Mucosa of rectum (tissue), 2 donors: ENCODE measurements at regions not wholly inside any gene's neighbourhood (a gene's known extent, or its start where the extent isn't known, plus 50 kb on each side); places are given as distances from the start of the nearest gene placed in this dataset.

ENCODE experiments used
- H3K27ac ChIP-seq, 2 donors: one replicate each; pipeline ENCODE4 v1.7.0; 2013; ENCODE audit warnings: inconsistent platforms in 2 of 2, low read depth in 2 of 2, low read length in 2 of 2
- H3K27me3 ChIP-seq, 2 donors: one replicate each; pipeline ENCODE4 v1.7.0; 2013; ENCODE audit warnings: low read length in 2 of 2; ENCODE audit not compliant: control insufficient read depth in 2 of 2, insufficient read depth in 2 of 2
- H3K36me3 ChIP-seq, 2 donors: one replicate each; pipeline ENCODE4 v1.7.0; 2013; ENCODE audit warnings: low read length in 2 of 2; ENCODE audit not compliant: control insufficient read depth in 2 of 2, insufficient read depth in 2 of 2
- H3K4me1 ChIP-seq, 2 donors: one replicate each; pipeline ENCODE4 v1.7.0; 2013; ENCODE audit warnings: low read length in 2 of 2, mild to moderate bottlenecking in 1 of 2; ENCODE audit not compliant: control insufficient read depth in 2 of 2, insufficient read depth in 2 of 2
- H3K4me3 ChIP-seq, 2 donors: one replicate each; pipeline ENCODE4 v1.7.0; 2013; ENCODE audit warnings: low read length in 2 of 2
- H3K9ac ChIP-seq, 2 donors: one replicate each; pipeline ENCODE4 v1.7.0; 2013; ENCODE audit warnings: low read length in 2 of 2, low read depth in 1 of 2, mild to moderate bottlenecking in 1 of 2
- H3K9me3 ChIP-seq, 2 donors: one replicate each; pipeline ENCODE4 v1.7.0; 2013; ENCODE audit warnings: low read length in 2 of 2; ENCODE audit not compliant: control insufficient read depth in 2 of 2
- donor health status: healthy.
- donor health status: Normal muscosa, but diverticular disease.

DNA sequence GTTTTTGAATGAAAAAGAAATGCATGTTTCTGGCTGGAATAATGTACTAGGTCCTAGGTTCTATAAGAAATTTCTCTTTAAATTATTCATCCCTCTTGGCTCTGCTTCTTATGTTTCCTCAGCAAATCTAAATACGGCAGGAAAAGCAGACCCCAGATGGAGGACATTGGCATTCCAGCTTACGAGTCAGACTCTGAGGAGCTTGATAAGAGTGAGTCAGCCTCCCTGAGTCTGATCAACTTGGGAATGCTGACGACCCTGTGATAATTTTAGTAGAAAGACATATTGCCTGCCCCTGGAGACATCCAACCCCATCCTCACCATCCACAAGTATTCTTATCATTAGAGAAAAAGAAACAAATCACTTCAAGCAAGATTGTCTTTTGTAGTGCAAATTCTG is 509.7 kb upstream of the MARCKS start:
- no peak overlapping the region for H3K9ac ChIP-seq
- peaks cover 0 to 11% of the 10 kb centered on the region in 2 donors for H3K4me1 ChIP-seq
- H3K36me3 ChIP-seq, result no peaks in the 10 kb centered on the region
- H3K4me3 ChIP-seq, result no peak overlapping the region
- no peak overlapping the region for H3K27ac ChIP-seq
- no peaks in the 10 kb centered on the region for H3K9me3 ChIP-seq
- no peaks in the 10 kb centered on the region for H3K27me3 ChIP-seq

DNA sequence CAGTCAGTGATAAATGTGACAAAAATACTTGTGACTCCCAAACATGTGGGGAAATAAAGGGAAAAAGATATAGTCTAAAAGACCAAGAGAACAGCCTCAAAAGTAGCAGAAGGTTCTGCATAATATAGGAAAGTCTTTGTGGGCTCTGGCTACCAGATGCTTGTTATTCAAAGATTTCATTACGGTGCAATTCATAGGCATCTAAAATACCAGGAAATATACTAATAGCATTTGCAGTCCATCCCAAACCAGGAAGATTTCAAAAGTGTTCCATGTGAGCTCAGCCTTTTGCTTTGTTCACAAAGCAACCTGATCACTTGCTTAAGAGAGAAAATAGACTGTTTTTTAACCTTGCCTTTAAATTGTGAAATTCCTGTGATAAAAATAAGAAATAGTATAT is 506.7 kb upstream of the MARCKS start:
- Histone ChIP-seq H3K27me3 (no peaks in the 10 kb centered on the region), H3K4me1 (peaks cover 0 to 15% of the 10 kb centered on the region in 2 donors), H3K36me3 (no peaks in the 10 kb centered on the region), H3K27ac (no peak overlapping the region), H3K9me3 (no peaks in the 10 kb centered on the region), H3K4me3 (no peak overlapping the region), H3K9ac (no peak overlapping the region)

DNA sequence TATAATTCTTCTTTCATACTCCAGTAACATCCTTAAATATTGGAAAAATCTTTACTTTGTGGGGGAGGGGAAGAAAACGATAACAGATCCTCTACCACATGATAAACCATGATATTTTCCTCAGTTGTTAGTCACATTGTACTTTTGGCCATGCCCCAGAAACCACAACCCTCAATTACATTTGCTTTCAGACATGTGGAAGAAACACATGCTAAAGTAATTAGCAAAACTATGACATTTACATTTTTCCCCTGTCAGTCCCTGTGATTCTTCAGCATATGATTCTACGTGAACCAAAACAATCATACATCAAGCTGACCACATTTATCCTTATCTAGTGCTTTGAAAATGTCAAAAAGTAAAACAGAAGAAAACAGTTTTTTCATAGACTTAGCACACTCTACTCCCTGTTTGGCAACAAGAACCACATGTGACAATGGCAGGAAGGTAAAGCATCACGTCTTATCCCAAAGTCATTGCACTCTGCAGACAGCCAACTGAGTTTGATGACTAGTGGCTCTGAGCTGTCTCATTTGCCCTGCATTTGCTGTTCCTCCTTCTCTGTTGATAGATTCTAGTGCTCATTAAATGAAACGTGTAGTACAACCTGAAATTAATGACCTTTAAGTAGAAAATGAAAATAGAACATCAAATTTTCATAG is 505.8 kb upstream of the MARCKS start:
- Histone ChIP-seq H3K4me1 (peaks cover 0 to 15% of the 10 kb centered on the region in 2 donors), H3K4me3 (no peak overlapping the region), H3K9ac (no peak overlapping the region), H3K27me3 (no peaks in the 10 kb centered on the region), H3K9me3 (no peaks in the 10 kb centered on the region), H3K27ac (no peak overlapping the region), H3K36me3 (no peaks in the 10 kb centered on the region)

DNA sequence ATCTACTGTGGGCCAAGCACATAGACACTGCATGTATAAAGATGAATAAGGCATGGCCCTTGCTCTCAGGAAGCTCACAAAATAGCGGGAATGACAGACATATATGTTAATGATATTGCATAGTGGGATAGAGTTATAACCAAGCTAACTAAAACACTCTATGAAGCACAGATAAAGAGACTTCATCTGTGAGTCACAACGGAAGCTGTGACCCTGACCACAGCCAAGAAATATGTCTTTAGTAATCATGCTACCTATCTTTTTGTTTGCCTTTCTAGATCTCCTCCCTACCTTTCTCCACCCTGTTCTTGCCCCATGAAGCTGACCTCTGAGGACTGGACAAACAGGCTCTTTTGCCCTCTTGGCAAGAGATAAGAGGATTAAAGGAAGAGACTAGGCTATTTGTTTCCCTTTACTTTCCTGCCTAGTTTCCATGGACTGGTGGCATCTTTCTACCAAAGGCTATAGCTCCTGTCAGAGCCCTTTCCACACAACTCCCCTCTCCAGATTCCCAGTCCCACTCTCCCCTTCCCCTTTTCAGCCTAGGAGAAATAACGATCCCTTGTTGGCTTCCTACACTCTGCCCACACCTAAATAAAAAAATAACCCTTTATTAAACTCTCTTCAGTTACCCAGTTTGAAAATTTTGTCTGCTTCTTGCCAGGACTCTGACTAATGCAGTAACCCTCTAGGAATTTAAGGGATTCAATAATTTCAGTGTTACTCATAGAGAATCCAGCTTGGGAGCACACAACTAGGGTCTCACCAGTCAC is 504.9 kb upstream of the MARCKS start:
- Histone ChIP-seq H3K4me3 (no peak overlapping the region), H3K36me3 (no peaks in the 10 kb centered on the region), H3K4me1 (peaks cover 0 to 15% of the 10 kb centered on the region in 2 donors), H3K9ac (no peak overlapping the region), H3K9me3 (no peaks in the 10 kb centered on the region), H3K27me3 (no peaks in the 10 kb centered on the region), H3K27ac (no peak overlapping the region)

DNA sequence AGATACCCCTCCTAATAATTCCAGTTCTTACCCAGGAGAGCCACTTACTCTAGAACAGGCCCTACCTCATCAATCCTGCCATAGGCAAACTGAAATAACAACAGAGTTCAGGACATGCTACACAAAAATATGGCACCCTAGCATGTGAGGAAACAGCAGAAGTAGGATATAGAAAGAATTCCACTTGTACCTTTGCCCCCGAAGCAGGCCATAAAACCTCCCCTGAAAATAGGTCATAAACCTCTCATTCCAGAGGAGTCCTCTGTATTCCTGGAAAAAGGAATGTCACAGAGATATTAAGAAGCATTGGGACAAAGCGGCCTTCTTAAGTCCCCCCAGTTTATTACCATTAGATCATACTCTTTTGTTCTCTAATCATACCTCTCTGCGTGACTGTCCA is 504.3 kb upstream of the MARCKS start:
- H3K9me3 ChIP-seq, result no peaks in the 10 kb centered on the region
- H3K27me3 ChIP-seq, result no peaks in the 10 kb centered on the region
- no peak overlapping the region for H3K4me3 ChIP-seq
- no peak overlapping the region for H3K9ac ChIP-seq
- no peak overlapping the region for H3K27ac ChIP-seq
- peaks cover 0 to 15% of the 10 kb centered on the region in 2 donors for H3K4me1 ChIP-seq
- H3K36me3 ChIP-seq, result no peaks in the 10 kb centered on the region

DNA sequence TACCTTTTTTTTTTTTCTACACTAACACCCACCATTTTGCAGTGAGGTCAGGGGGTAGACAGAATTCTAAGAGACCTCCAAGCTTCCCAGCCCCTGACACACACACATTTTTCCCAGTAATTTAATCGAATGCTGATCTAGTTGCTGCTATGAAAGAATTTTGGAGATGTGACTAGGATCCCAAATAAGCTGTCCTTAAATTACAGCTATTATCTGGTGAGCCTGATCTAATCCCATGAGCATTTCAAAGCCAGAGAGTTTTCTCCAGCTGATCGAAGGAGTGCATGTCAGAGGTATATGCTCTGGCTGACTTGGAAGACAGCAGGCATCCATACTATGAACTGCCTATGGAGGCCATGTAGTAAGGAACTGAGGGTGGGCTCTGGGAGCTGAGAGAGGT is 503.8 kb upstream of the MARCKS start:
- no peaks in the 10 kb centered on the region for H3K9me3 ChIP-seq
- H3K9ac ChIP-seq, result no peak overlapping the region
- H3K36me3 ChIP-seq, result no peaks in the 10 kb centered on the region
- H3K4me1 ChIP-seq, result peaks cover 0 to 15% of the 10 kb centered on the region in 2 donors
- no peak overlapping the region for H3K27ac ChIP-seq
- H3K27me3 ChIP-seq, result no peaks in the 10 kb centered on the region
- H3K4me3 ChIP-seq, result no peak overlapping the region

DNA sequence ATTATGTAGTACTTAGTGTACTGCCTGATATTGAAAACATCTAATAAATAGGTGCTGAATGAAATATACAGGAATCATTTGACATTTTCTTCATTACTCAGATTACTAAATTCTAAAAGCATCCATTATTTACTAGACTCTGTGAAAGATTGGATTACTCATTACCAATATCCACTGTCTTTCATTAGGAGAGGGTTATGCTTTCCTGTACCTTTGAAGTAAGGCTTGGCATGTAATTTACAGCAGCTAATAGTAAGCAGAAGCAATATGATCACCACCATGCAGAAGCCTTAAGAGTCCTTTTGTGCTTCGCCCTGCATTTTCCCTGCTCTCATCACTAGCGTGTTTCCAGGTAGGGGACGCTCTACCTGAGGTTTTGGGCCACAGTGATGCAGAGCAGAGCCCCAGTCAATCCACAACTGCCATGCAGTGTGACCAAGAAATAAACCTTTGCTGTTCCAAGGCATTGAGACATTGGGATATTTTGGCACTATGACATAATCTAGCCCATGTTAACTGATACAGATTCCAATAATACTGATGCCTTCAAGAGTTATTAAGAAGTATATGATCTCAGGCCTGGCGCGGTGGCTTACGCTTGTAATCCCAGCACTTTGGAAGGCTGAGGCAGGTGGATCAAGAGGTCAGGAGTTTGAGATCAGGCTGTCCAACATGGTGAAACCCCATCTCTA is 502.8 kb upstream of the MARCKS start:
- H3K4me1 ChIP-seq, result peaks cover 0 to 15% of the 10 kb centered on the region in 2 donors
- H3K27ac ChIP-seq, result no peak overlapping the region
- no peaks in the 10 kb centered on the region for H3K9me3 ChIP-seq

DNA sequence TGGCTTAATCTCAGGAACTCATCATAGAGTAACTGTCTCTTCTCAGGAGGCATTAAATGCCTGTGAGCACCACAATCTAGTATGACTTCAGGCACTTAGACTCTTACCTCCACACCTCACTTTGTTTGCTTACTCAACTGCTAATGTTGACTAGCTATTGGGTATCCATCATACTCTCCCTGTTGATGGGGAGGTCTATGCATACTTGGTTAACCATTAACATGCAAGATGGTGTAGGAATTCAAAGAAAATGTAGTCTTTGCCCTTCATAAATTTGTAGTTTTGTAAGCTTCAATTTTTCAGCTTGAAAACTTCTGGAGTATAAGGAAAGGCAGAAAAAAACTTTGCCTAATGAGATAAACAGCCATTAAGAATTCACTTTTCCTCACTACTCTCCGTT is 501.0 kb upstream of the MARCKS start:
- H3K9ac ChIP-seq, result no peak overlapping the region
- H3K27ac ChIP-seq, result no peak overlapping the region
- H3K9me3 ChIP-seq, result no peaks in the 10 kb centered on the region
- H3K36me3 ChIP-seq, result no peaks in the 10 kb centered on the region
- H3K4me3 ChIP-seq, result no peak overlapping the region
- H3K4me1 ChIP-seq, result peaks cover 0 to 15% of the 10 kb centered on the region in 2 donors
- H3K27me3 ChIP-seq, result no peaks in the 10 kb centered on the region

More for the DNA sequence above, 502.8 kb upstream of the MARCKS start:
- Histone ChIP-seq H3K27me3 (no peaks in the 10 kb centered on the region), H3K36me3 (no peaks in the 10 kb centered on the region), H3K9ac (no peak overlapping the region), H3K4me3 (no peak overlapping the region)

DNA sequence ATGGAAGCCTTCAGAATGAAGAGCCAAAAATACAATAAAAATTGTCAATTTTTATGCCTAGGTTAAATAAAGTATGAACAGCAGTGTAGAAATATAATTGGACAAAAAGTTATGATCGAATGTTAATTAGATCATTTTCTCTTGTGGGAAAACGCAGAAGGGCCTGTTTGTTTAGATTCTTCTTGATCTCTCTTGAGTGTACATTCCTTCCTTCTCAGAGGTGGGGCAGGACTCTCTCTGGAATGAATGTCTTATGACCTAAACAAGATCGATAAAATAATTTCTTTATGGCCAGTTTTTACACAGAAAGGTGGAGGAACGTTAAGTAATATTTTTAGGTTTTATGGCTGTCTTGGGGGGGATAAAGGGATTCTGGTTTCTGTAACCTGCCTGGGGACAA is 500.1 kb upstream of the MARCKS start:
- Histone ChIP-seq H3K4me1 (peaks cover 0 to 7% of the 10 kb centered on the region in 2 donors), H3K9ac (no peak overlapping the region), H3K27ac (no peak overlapping the region), H3K27me3 (no peaks in the 10 kb centered on the region), H3K36me3 (no peaks in the 10 kb centered on the region), H3K4me3 (no peak overlapping the region), H3K9me3 (no peaks in the 10 kb centered on the region)

DNA sequence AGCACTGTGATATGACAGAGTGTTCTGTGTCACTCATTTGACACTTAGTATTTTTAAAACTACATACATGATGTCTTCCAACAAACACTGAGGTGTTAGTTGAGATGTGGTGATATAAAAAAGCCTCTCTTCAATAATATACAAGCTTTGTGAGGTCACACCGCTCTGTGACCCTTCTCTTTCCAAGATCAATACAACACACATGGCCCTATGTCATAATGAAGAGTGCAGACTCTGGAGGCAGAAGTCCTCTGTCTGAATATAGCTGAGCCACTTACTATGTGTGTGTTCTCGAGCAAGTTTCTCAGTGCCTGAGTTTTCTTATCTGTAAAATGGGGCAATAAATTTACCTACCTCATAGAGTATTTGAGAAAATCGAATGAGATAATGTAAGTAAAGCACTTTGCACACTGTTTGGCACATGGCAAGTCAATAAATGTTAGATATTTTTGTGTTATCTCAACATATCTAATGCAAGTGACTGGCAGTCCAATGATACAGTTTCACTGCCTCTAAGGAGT is 499.0 kb upstream of the MARCKS start:
- no peaks in the 10 kb centered on the region for H3K27me3 ChIP-seq
- H3K9me3 ChIP-seq, result no peaks in the 10 kb centered on the region
- no peak overlapping the region for H3K9ac ChIP-seq
- H3K4me1 ChIP-seq, result peaks cover 0 to 6% of the 10 kb centered on the region in 2 donors
- H3K4me3 ChIP-seq, result no peak overlapping the region
- no peak overlapping the region for H3K27ac ChIP-seq
- no peaks in the 10 kb centered on the region for H3K36me3 ChIP-seq
